ENCODE measurements at regions not wholly inside any gene's neighbourhood (a gene's known extent, or its start where the extent isn't known, plus 50 kb on each side); places are given as distances from the start of the nearest gene placed in this dataset.

DNA sequence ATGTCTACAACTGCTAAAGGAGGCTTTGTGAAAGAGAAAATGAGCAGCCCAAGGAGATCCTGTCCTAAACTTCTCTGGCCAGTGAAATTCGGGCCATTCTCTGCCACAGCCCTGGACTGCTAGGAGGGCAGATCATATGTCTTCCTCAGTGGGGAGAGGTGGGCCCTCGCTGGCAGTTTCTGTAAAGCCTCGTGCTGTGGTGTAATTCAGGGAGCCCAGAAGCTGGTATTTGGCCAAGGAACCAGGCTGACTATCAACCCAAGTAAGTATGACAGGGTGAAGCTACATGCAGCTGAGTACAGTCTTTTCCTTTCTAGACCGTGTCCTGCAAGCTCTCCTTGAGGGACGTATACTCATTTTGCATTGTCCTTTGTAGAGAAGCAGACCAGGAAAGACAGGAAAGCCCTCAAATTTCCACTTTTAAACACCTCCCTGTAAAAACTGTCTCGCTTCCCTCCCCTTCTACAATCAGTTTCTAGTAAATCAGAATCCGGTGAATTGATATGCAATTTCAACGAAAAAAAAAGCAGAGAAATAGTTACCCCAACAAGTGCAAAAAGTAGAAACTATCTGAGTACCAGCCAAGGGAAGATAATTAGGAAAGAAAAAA, 106.8 kb downstream of the DAD1 start:
- Histone ChIP-seq H3K4me1 (ENCODE audit: insufficient read depth, low read length) (peaks cover 15% of the 10 kb centered on the region; the same call in 1 of the 2 replicates), H3K27me3 (ENCODE audit: insufficient read depth, low read length) (no peaks in the 10 kb centered on the region), H3K27ac (ENCODE audit: low read length) (no peak overlapping the region)

DNA sequence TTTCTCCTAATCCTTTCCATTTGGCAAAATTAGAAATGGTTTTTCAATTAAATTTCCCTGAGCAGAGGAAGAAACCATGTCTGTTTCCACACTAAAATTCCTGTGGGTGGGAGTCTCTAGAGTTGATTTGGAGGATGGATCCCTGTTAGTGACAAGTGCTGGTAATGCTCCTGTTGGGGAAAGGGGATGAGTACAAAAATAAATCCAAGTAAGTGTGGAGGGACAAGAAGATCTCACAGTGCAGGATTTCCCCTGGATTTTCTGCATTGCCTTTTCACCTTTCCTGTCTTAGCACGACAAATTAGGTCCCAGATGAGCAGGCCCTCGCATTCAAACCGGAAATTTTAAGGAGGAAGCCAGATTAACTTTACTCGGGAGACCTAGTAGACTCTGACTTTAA, 107.5 kb downstream of the DAD1 start:
- no peak overlapping the region for H3K27ac ChIP-seq (ENCODE audit: low read length)

More for the DNA sequence above, 106.8 kb downstream of the DAD1 start:
- Histone ChIP-seq H3K9me3 (ENCODE audit: insufficient read depth, low read depth, low read length) (no peaks in the 10 kb centered on the region), H3K36me3 (ENCODE audit: insufficient read depth, low read depth, low read length) (no peaks in the 10 kb centered on the region), H3K9ac (ENCODE audit: low read depth, low read length) (no peak overlapping the region), H3K4me3 (ENCODE audit: low read length) (no peak overlapping the region)

GRCh38 chr14:22479776-22480464, 109.1 kb downstream of the DAD1 start:
- no peaks in the 10 kb centered on the region for H3K9me3 ChIP-seq (ENCODE audit: insufficient read depth, low read depth, low read length)
- H3K4me3 ChIP-seq (ENCODE audit: low read length) = no peak overlapping the region
- no peaks in the 10 kb centered on the region for H3K27me3 ChIP-seq (ENCODE audit: insufficient read depth, low read length)
- H3K9ac ChIP-seq (ENCODE audit: low read depth, low read length) = no peak overlapping the region
- no peaks in the 10 kb centered on the region for H3K36me3 ChIP-seq (ENCODE audit: insufficient read depth, low read depth, low read length)
- peaks cover 17% of the 10 kb centered on the region; the same call in 1 of the 2 replicates for H3K4me1 ChIP-seq (ENCODE audit: insufficient read depth, low read length)
- H3K27ac ChIP-seq (ENCODE audit: low read length) = no peak overlapping the region

More for the DNA sequence above, 107.5 kb downstream of the DAD1 start:
- no peaks in the 10 kb centered on the region for H3K27me3 ChIP-seq (ENCODE audit: insufficient read depth, low read length)
- H3K4me1 ChIP-seq (ENCODE audit: insufficient read depth, low read length) = peaks cover 15% of the 10 kb centered on the region; the same call in 1 of the 2 replicates
- no peak overlapping the region for H3K4me3 ChIP-seq (ENCODE audit: low read length)
- H3K9me3 ChIP-seq (ENCODE audit: insufficient read depth, low read depth, low read length) = no peaks in the 10 kb centered on the region
- no peaks in the 10 kb centered on the region for H3K36me3 ChIP-seq (ENCODE audit: insufficient read depth, low read depth, low read length)
- H3K9ac ChIP-seq (ENCODE audit: low read depth, low read length) = no peak overlapping the region

GRCh38 chr14:22479132-22479531, 109.9 kb downstream of the DAD1 start:
- H3K4me1 ChIP-seq (ENCODE audit: insufficient read depth, low read length) = peaks cover 17% of the 10 kb centered on the region; the same call in 1 of the 2 replicates
- H3K27me3 ChIP-seq (ENCODE audit: insufficient read depth, low read length) = no peaks in the 10 kb centered on the region
- H3K9me3 ChIP-seq (ENCODE audit: insufficient read depth, low read depth, low read length) = no peaks in the 10 kb centered on the region
- no peak overlapping the region for H3K9ac ChIP-seq (ENCODE audit: low read depth, low read length)
- no peak overlapping the region for H3K27ac ChIP-seq (ENCODE audit: low read length)
- H3K36me3 ChIP-seq (ENCODE audit: insufficient read depth, low read depth, low read length) = no peaks in the 10 kb centered on the region
- no peak overlapping the region for H3K4me3 ChIP-seq (ENCODE audit: low read length)

DNA sequence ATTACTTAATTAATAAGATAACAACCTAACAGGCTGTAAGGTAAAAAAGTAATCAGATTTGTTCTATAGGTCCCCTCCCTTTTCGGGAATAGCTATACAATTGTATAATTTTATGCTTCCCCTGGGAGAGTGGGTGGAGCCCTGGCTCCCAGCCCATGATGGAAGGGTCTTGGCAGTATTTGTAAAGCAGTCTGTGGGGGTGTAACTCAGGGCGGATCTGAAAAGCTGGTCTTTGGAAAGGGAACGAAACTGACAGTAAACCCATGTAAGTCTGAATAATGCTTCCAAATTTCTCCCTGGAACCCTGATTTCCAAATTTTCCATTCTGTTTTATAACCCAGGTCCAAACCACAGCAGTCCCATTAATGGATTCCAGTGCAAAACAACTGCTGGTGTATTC, 110.4 kb downstream of the DAD1 start:
- no peaks in the 10 kb centered on the region for H3K9me3 ChIP-seq (ENCODE audit: insufficient read depth, low read depth, low read length)
- no peaks in the 10 kb centered on the region for H3K27me3 ChIP-seq (ENCODE audit: insufficient read depth, low read length)
- H3K9ac ChIP-seq (ENCODE audit: low read depth, low read length) = no peak overlapping the region
- peaks cover 17% of the 10 kb centered on the region; the same call in 1 of the 2 replicates for H3K4me1 ChIP-seq (ENCODE audit: insufficient read depth, low read length)
- no peak overlapping the region for H3K27ac ChIP-seq (ENCODE audit: low read length)
- no peaks in the 10 kb centered on the region for H3K36me3 ChIP-seq (ENCODE audit: insufficient read depth, low read depth, low read length)
- H3K4me3 ChIP-seq (ENCODE audit: low read length) = no peak overlapping the region

GRCh38 chr14:22478247-22478646, 110.8 kb downstream of the DAD1 start:
- no peak overlapping the region for H3K9ac ChIP-seq (ENCODE audit: low read depth, low read length)

GRCh38 chr14:22477569-22478194, 111.3 kb downstream of the DAD1 start:
- no peaks in the 10 kb centered on the region for H3K36me3 ChIP-seq (ENCODE audit: insufficient read depth, low read depth, low read length)
- no peaks in the 10 kb centered on the region for H3K27me3 ChIP-seq (ENCODE audit: insufficient read depth, low read length)
- no peak overlapping the region for H3K4me3 ChIP-seq (ENCODE audit: low read length)
- H3K27ac ChIP-seq (ENCODE audit: low read length) = no peak overlapping the region
- peaks cover 14% of the 10 kb centered on the region; the same call in 1 of the 2 replicates for H3K4me1 ChIP-seq (ENCODE audit: insufficient read depth, low read length)
- no peak overlapping the region for H3K9ac ChIP-seq (ENCODE audit: low read depth, low read length)
- H3K9me3 ChIP-seq (ENCODE audit: insufficient read depth, low read depth, low read length) = no peaks in the 10 kb centered on the region

More at GRCh38 chr14:22478247-22478646, 110.8 kb downstream of the DAD1 start:
- no peak overlapping the region for H3K4me3 ChIP-seq (ENCODE audit: low read length)
- H3K27me3 ChIP-seq (ENCODE audit: insufficient read depth, low read length) = no peaks in the 10 kb centered on the region
- H3K36me3 ChIP-seq (ENCODE audit: insufficient read depth, low read depth, low read length) = no peaks in the 10 kb centered on the region
- no peak overlapping the region for H3K27ac ChIP-seq (ENCODE audit: low read length)
- H3K9me3 ChIP-seq (ENCODE audit: insufficient read depth, low read depth, low read length) = no peaks in the 10 kb centered on the region
- peaks cover 17% of the 10 kb centered on the region; the same call in 1 of the 2 replicates for H3K4me1 ChIP-seq (ENCODE audit: insufficient read depth, low read length)

GRCh38 chr14:22476887-22477286, 112.1 kb downstream of the DAD1 start:
- H3K9ac ChIP-seq (ENCODE audit: low read depth, low read length) = no peak overlapping the region
- no peak overlapping the region for H3K27ac ChIP-seq (ENCODE audit: low read length)
- no peaks in the 10 kb centered on the region for H3K36me3 ChIP-seq (ENCODE audit: insufficient read depth, low read depth, low read length)
- H3K4me3 ChIP-seq (ENCODE audit: low read length) = no peak overlapping the region
- no peaks in the 10 kb centered on the region for H3K27me3 ChIP-seq (ENCODE audit: insufficient read depth, low read length)
- H3K4me1 ChIP-seq (ENCODE audit: insufficient read depth, low read length) = peaks cover 10% of the 10 kb centered on the region; the same call in 1 of the 2 replicates
- no peaks in the 10 kb centered on the region for H3K9me3 ChIP-seq (ENCODE audit: insufficient read depth, low read depth, low read length)

GRCh38 chr14:22476005-22476751, 112.8 kb downstream of the DAD1 start:
- H3K9me3 ChIP-seq (ENCODE audit: insufficient read depth, low read depth, low read length) = no peaks in the 10 kb centered on the region
- no peak overlapping the region for H3K4me3 ChIP-seq (ENCODE audit: low read length)
- H3K27me3 ChIP-seq (ENCODE audit: insufficient read depth, low read length) = no peaks in the 10 kb centered on the region
- no peaks in the 10 kb centered on the region for H3K36me3 ChIP-seq (ENCODE audit: insufficient read depth, low read depth, low read length)
- H3K27ac ChIP-seq (ENCODE audit: low read length) = no peak overlapping the region
- no peak overlapping the region for H3K9ac ChIP-seq (ENCODE audit: low read depth, low read length)
- H3K4me1 ChIP-seq (ENCODE audit: insufficient read depth, low read length) = peaks cover 12% of the 10 kb centered on the region; the same call in 1 of the 2 replicates

DNA sequence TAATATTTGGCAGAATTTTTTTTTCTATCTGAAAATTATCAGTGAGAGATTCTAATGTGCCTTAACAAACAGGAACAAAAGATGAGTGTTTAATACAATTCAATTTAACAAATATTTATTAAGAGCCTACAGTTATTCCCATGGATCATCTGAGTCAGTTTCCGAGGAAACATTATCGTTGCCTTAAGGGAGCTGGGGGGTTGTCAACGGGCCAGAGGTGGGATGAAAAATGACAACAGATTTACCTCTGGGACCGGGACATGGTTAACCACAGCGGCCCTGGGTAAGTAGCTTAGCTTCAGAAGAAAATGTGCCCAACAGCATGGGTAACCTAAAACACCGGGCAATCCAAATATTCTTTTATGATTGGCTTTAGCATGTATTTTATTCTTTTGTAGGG, 113.6 kb downstream of the DAD1 start:
- Histone ChIP-seq H3K27ac (ENCODE audit: low read length) (no peak overlapping the region), H3K4me3 (ENCODE audit: low read length) (no peak overlapping the region), H3K9me3 (ENCODE audit: insufficient read depth, low read depth, low read length) (no peaks in the 10 kb centered on the region), H3K9ac (ENCODE audit: low read depth, low read length) (no peak overlapping the region), H3K36me3 (ENCODE audit: insufficient read depth, low read depth, low read length) (no peaks in the 10 kb centered on the region), H3K4me1 (ENCODE audit: insufficient read depth, low read length) (peaks cover 12% of the 10 kb centered on the region; the same call in 1 of the 2 replicates), H3K27me3 (ENCODE audit: insufficient read depth, low read length) (no peaks in the 10 kb centered on the region)

DNA sequence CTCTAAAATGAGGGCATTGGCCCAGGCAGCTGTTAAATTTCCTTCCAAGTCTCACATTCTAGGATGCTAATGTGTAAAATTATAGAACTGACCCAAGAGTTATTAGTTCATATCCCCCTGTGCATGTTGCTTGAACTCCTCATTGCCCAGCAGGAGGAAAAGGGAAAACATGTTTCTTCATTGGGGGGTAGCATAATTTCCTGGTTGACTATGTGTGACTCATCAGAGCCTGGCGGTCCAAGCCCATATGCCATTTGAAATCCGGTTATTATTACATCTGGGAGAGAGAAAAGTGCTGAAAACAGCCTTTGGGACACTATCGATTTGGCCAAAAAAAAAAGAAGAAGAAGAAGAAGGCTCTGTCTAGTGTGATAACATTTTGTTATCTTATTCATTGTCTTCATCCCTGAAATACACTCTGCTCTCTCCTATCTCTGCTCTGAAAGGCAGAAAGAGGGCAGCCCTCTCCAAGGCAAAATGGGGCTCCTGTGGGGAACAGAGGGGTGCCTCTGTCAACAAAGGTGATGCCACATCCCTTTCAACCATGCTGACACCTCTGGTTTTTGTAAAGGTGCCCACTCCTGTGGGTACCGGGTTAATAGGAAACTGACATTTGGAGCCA, 114.2 kb downstream of the DAD1 start:
- Histone ChIP-seq H3K36me3 (ENCODE audit: insufficient read depth, low read depth, low read length) (no peaks in the 10 kb centered on the region), H3K27me3 (ENCODE audit: insufficient read depth, low read length) (no peaks in the 10 kb centered on the region), H3K9ac (ENCODE audit: low read depth, low read length) (no peak overlapping the region), H3K27ac (ENCODE audit: low read length) (no peak overlapping the region), H3K4me1 (ENCODE audit: insufficient read depth, low read length) (peaks cover 8% of the 10 kb centered on the region; the same call in 1 of the 2 replicates), H3K4me3 (ENCODE audit: low read length) (no peak overlapping the region), H3K9me3 (ENCODE audit: insufficient read depth, low read depth, low read length) (no peaks in the 10 kb centered on the region)

Data from iPS-20b (cell line).